Astrocyte (in vitro differentiated cells and primary cell): ENCODE measurements at regions not wholly inside any gene's neighbourhood (a gene's known extent, or its start where the extent isn't known, plus 50 kb on each side); places are given as distances from the start of the nearest gene placed in this dataset.

ENCODE experiments used
- DNase-seq: peaks from one replicate; pipeline ENCODE4 v3.0.0-alpha.2; 2010; ENCODE audit warnings: low read depth
- FAIRE-seq: peaks from 2 replicates; lab custom pipeline; 2011; peaks lifted over from hg19 to GRCh38; lab: Jason Lieb, UNC
- H2AFZ ChIP-seq: 2 replicates; pipeline ENCODE4 v1.6.0; 2012; ENCODE audit warnings: low read depth, low read length, inconsistent platforms
- H3K27ac ChIP-seq: 2 replicates; pipeline ENCODE4 v1.5.1; 2011; ENCODE audit warnings: low read depth, low read length, inconsistent platforms
- H3K27me3 ChIP-seq: 2 replicates; pipeline ENCODE4 v1.6.0; 2011; ENCODE audit warnings: low read length, inconsistent platforms; ENCODE audit not compliant: insufficient read depth
- H3K36me3 ChIP-seq: 2 replicates; pipeline ENCODE4 v1.5.1; 2011; ENCODE audit warnings: low read length, inconsistent platforms; ENCODE audit not compliant: insufficient read depth
- H3K4me1 ChIP-seq: 2 replicates; pipeline ENCODE4 v1.5.1; 2011; ENCODE audit warnings: low read length, inconsistent platforms; ENCODE audit not compliant: insufficient read depth
- H3K4me2 ChIP-seq: 2 replicates; pipeline ENCODE4 v1.6.0; 2012; ENCODE audit warnings: low read length, inconsistent platforms
- H3K4me3 ChIP-seq: 2 replicates; pipeline ENCODE4 v1.5.1; 2011; ENCODE audit warnings: low read depth, mild to moderate bottlenecking, low read length, inconsistent platforms; ENCODE audit not compliant: insufficient read depth
- H3K79me2 ChIP-seq: 2 replicates; pipeline ENCODE4 v1.6.0; 2012; ENCODE audit warnings: mild to moderate bottlenecking, low read length, inconsistent platforms; ENCODE audit not compliant: insufficient read depth
- H3K9ac ChIP-seq: 2 replicates; pipeline ENCODE4 v1.6.0; 2012; ENCODE audit warnings: mild to moderate bottlenecking, low read length, inconsistent platforms
- H3K9me3 ChIP-seq: 2 replicates; pipeline ENCODE4 v1.5.1; 2012; ENCODE audit warnings: low read depth, mild to moderate bottlenecking, low read length, inconsistent platforms; ENCODE audit not compliant: insufficient read depth
- H4K20me1 ChIP-seq: 2 replicates; pipeline ENCODE4 v1.6.0; 2012; ENCODE audit warnings: low read length, inconsistent platforms; ENCODE audit not compliant: insufficient read depth
- H3K27ac Mint-ChIP-seq: one replicate; pipeline ENCODE4 v1.8.0; 2021; ENCODE audit warnings: mild to moderate bottlenecking, mixed read lengths; ENCODE audit not compliant: unreplicated experiment
- H3K27me3 Mint-ChIP-seq: one replicate; pipeline ENCODE4 v1.8.0; 2021; ENCODE audit warnings: low read depth, mixed read lengths; ENCODE audit not compliant: unreplicated experiment
- H3K36me3 Mint-ChIP-seq: one replicate; pipeline ENCODE4 v1.8.0; 2021; ENCODE audit warnings: low read depth, mixed read lengths; ENCODE audit not compliant: unreplicated experiment
- H3K4me1 Mint-ChIP-seq: one replicate; pipeline ENCODE4 v1.8.0; 2021; ENCODE audit warnings: low read depth, mixed read lengths; ENCODE audit not compliant: unreplicated experiment
- H3K4me3 Mint-ChIP-seq: one replicate; pipeline ENCODE4 v1.8.0; 2021; ENCODE audit warnings: mild to moderate bottlenecking, moderate library complexity, mixed read lengths; ENCODE audit not compliant: unreplicated experiment
- H3K9me3 Mint-ChIP-seq: one replicate; pipeline ENCODE4 v1.8.0; 2021; ENCODE audit warnings: mild to moderate bottlenecking, mixed read lengths; ENCODE audit not compliant: unreplicated experiment
- EZH2 ChIP-seq: IDR thresholded peaks from 2 replicates; pipeline ENCODE4 v1.6.1; 2012; ENCODE audit warnings: mild to moderate bottlenecking, low read length, inconsistent platforms; ENCODE audit not compliant: insufficient read depth
- TF ChIP-seq, protein P1 (sequence below): IDR thresholded peaks from 2 replicates; pipeline ENCODE4 v1.5.1; 2011; ENCODE audit warnings: low read depth, mild to moderate bottlenecking, inconsistent platforms, low read length, moderate library complexity; ENCODE audit not compliant: insufficient read depth

GRCh38 chr3:30508339-30508738 is 98.1 kb upstream of the TGFBR2 start:
- Mint-ChIP-seq H3K9me3 (peaks cover 2% of the 10 kb centered on the region), H3K27ac (no peak overlapping the region), H3K4me1 (peaks cover 24% of the 10 kb centered on the region), H3K27me3 (no peaks in the 10 kb centered on the region), H3K36me3 (no peaks in the 10 kb centered on the region), H3K4me3 (no peak overlapping the region)
- Histone ChIP-seq H3K27me3 (no peaks in the 10 kb centered on the region), H3K4me1 (peaks cover 9% of the 10 kb centered on the region), H3K79me2 (no peaks in the 10 kb centered on the region), H3K9me3 (no peaks in the 10 kb centered on the region), H3K27ac (no peak overlapping the region), H4K20me1 (no peaks in the 10 kb centered on the region), H2AFZ (no peak overlapping the region), H3K4me2 (no peak overlapping the region), H3K4me3 (no peak overlapping the region), H3K36me3 (no peaks in the 10 kb centered on the region), H3K9ac (no peak overlapping the region)
- DNase-seq, result no peak
- FAIRE-seq, result no peak
- no peak for TF ChIP-seq EZH2
- TF ChIP-seq, protein P1, sequence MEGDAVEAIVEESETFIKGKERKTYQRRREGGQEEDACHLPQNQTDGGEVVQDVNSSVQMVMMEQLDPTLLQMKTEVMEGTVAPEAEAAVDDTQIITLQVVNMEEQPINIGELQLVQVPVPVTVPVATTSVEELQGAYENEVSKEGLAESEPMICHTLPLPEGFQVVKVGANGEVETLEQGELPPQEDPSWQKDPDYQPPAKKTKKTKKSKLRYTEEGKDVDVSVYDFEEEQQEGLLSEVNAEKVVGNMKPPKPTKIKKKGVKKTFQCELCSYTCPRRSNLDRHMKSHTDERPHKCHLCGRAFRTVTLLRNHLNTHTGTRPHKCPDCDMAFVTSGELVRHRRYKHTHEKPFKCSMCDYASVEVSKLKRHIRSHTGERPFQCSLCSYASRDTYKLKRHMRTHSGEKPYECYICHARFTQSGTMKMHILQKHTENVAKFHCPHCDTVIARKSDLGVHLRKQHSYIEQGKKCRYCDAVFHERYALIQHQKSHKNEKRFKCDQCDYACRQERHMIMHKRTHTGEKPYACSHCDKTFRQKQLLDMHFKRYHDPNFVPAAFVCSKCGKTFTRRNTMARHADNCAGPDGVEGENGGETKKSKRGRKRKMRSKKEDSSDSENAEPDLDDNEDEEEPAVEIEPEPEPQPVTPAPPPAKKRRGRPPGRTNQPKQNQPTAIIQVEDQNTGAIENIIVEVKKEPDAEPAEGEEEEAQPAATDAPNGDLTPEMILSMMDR, result no peak

GRCh38 chr3:30510596-30510995 is 95.8 kb upstream of the TGFBR2 start:
- FAIRE-seq (peak; percentile 88), DNase-seq (peak; percentile 69)
- no peak overlapping the region for H3K27ac Mint-ChIP-seq
- no peaks in the 10 kb centered on the region for H3K9me3 ChIP-seq
- no peaks in the 10 kb centered on the region for H3K79me2 ChIP-seq
- H3K4me1 ChIP-seq, result peaks cover 9% of the 10 kb centered on the region
- H3K36me3 Mint-ChIP-seq, result no peaks in the 10 kb centered on the region
- H3K27ac ChIP-seq, result peak overlapping the region; percentile 63
- H4K20me1 ChIP-seq, result no peaks in the 10 kb centered on the region
- H3K9ac ChIP-seq, result no peak overlapping the region
- no peaks in the 10 kb centered on the region for H3K9me3 Mint-ChIP-seq
- H3K27me3 ChIP-seq, result no peaks in the 10 kb centered on the region
- peaks cover 16% of the 10 kb centered on the region for H3K4me1 Mint-ChIP-seq
- no peaks in the 10 kb centered on the region for H3K27me3 Mint-ChIP-seq
- H2AFZ ChIP-seq, result no peak overlapping the region
- H3K4me3 Mint-ChIP-seq, result no peak overlapping the region
- no peaks in the 10 kb centered on the region for H3K36me3 ChIP-seq
- no peak for TF ChIP-seq EZH2
- TF ChIP-seq, protein P1, result no peak
- H3K4me3 ChIP-seq, result no peak overlapping the region
- H3K4me2 ChIP-seq, result no peak overlapping the region

DNA sequence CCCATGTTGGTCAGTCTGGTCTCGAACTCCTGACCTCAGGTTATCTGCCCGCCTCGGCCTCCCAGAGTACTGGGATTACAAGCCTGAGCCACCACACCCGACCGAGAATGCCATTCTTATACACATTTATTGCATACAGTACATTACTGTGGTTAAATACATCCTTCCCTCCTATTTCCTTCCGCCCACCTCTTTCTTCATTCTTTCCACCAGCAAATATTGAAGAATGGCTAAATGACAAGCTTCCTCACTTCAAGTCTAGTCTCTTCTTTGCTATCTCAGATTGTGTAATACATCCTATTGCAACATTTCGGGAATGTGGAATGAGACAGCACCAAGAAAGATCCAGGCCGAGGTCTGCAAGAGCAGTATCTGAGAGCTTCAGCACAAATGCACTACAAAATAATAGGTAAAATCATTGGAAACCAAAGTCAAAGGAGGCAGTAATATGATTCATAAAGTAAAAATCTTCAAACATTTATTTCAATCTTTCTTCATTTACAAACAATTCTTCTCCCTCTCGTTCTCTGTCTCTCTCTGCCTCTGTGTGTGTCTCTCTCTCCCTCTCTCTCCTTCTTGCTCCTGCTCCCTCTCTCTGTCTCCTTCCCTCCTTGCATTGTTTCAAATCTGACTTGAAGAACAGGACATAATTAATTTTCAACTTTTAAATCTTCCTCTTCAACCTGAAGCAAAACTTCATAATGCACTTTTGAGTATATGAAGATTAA is 94.7 kb upstream of the TGFBR2 start:
- Histone ChIP-seq H3K4me2 (peak overlapping the region; percentile 45), H3K36me3 (no peaks in the 10 kb centered on the region), H3K4me3 (no peak overlapping the region), H3K27me3 (no peaks in the 10 kb centered on the region), H2AFZ (no peak overlapping the region), H3K9me3 (no peaks in the 10 kb centered on the region), H3K4me1 (peaks cover 9% of the 10 kb centered on the region), H3K9ac (no peak overlapping the region), H3K27ac (peak overlapping the region; percentile 63), H4K20me1 (no peaks in the 10 kb centered on the region), H3K79me2 (no peaks in the 10 kb centered on the region)
- DNase-seq (peak; percentile 98), FAIRE-seq (peak; percentile 74)
- TF ChIP-seq EZH2, result no peak
- TF ChIP-seq, protein P1, result no peak
- Mint-ChIP-seq H3K27me3 (no peaks in the 10 kb centered on the region), H3K27ac (peak overlapping the region; percentile 86), H3K4me1 (peaks cover 7% of the 10 kb centered on the region), H3K4me3 (no peak overlapping the region), H3K36me3 (no peaks in the 10 kb centered on the region), H3K9me3 (no peaks in the 10 kb centered on the region)
